Testis (tissue), 2 donors: ENCODE measurements at regions not wholly inside any gene's neighbourhood (a gene's known extent, or its start where the extent isn't known, plus 50 kb on each side); places are given as distances from the start of the nearest gene placed in this dataset.

ENCODE experiments used
- POLR2A ChIP-seq: fragments of 450-650 bp; IDR thresholded peaks from one replicate; pipeline ENCODE4 v1.6.1; 2017; ENCODE audit warnings: antibody characterized with exemption, mild to moderate bottlenecking, moderate library complexity
- TF ChIP-seq, protein P1 (sequence below), 3 experiments: fragments of 450-650 bp in 2 of 3; fragments of 200-600 bp in 1 of 3; sonication (generic) in 1 of 3; IDR thresholded peaks; one replicate each; pipeline ENCODE4 v1.5.1; 2016 to 2019; ENCODE audit warnings: antibody characterized with exemption in 3 of 3, mild to moderate bottlenecking in 2 of 3, moderate library complexity in 1 of 3

DNA sequence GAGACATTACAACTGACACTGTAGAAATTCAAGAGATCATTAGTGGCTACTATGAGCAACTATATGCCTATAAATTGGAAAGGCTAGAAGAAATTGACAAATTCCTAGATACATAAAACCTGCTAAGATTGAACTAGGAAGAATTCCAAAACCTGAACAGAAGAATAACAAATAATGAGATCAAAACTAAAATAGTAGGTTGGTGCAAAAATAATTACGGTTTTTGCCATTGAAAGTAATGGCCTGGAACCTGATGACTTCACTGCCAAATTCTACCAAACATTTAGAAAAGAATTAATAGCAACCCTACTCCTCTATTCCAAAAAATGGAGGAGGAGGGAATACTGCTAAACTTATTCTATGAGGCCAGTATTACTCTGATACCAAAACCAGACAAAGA is 824.9 kb downstream of the KLHL13 start:
- TF ChIP-seq, protein P1, sequence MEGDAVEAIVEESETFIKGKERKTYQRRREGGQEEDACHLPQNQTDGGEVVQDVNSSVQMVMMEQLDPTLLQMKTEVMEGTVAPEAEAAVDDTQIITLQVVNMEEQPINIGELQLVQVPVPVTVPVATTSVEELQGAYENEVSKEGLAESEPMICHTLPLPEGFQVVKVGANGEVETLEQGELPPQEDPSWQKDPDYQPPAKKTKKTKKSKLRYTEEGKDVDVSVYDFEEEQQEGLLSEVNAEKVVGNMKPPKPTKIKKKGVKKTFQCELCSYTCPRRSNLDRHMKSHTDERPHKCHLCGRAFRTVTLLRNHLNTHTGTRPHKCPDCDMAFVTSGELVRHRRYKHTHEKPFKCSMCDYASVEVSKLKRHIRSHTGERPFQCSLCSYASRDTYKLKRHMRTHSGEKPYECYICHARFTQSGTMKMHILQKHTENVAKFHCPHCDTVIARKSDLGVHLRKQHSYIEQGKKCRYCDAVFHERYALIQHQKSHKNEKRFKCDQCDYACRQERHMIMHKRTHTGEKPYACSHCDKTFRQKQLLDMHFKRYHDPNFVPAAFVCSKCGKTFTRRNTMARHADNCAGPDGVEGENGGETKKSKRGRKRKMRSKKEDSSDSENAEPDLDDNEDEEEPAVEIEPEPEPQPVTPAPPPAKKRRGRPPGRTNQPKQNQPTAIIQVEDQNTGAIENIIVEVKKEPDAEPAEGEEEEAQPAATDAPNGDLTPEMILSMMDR (IDR thresholded peaks at IDR 0.05) = no peak
- no peak for TF ChIP-seq POLR2A
